ENCODE measurements at regions not wholly inside any gene's neighbourhood (a gene's known extent, or its start where the extent isn't known, plus 50 kb on each side); places are given as distances from the start of the nearest gene placed in this dataset.
A peak's percentile ranks its signal among the peaks of the same experiment; 100 is the strongest.
"Not testable (repeated sequence)": the region's sequence is repeated elsewhere in the genome, so short reads cannot be mapped to it uniquely, and the experiment has no call there.

- DNase-seq (ENCODE audit: missing footprints); ATAC-seq; intact Hi-C loops (cut with DNase I): not testable (repeated sequence)
Measured at GRCh38 chr5:118282480-118283038, 705.8 kb downstream of the DTWD2 start.

GRCh38 chr5:118279540-118280294, 708.6 kb downstream of the DTWD2 start:
- DNase-seq (ENCODE audit: missing footprints): peak; percentile 22
- intact Hi-C loops (cut with DNase I): no loop called here
- no peak for ATAC-seq

- intact Hi-C loops (cut with DNase I): no loop called here
- ATAC-seq: no peak
- DNase-seq (ENCODE audit: missing footprints): no peak
Measured at GRCh38 chr5:118270526-118270925, 717.8 kb downstream of the DTWD2 start.

GRCh38 chr5:118258223-118258622, 730.1 kb downstream of the DTWD2 start:
- ATAC-seq (peak; percentile 16), DNase-seq (ENCODE audit: missing footprints) (no peak)
- intact Hi-C loops (cut with DNase I): no loop called here

GRCh38 chr5:118257066-118257465, 731.3 kb downstream of the DTWD2 start:
- DNase-seq (ENCODE audit: missing footprints): no peak
- intact Hi-C loops (cut with DNase I): no loop called here
- ATAC-seq: no peak

GRCh38 chr5:118253225-118254061, 734.9 kb downstream of the DTWD2 start:
- intact Hi-C loops (cut with DNase I): no loop called here
- ATAC-seq (no peak), DNase-seq (ENCODE audit: missing footprints) (no peak)

GRCh38 chr5:118249386-118249785, 739.0 kb downstream of the DTWD2 start:
- DNase-seq (ENCODE audit: missing footprints) (no peak), ATAC-seq (no peak)
- intact Hi-C loops (cut with DNase I): no loop called here

- ATAC-seq (no peak), DNase-seq (ENCODE audit: missing footprints) (no peak)
- intact Hi-C loops (cut with DNase I): no loop called here
Measured at GRCh38 chr5:118247458-118247857, 740.9 kb downstream of the DTWD2 start.

GRCh38 chr5:118243613-118244012, 744.7 kb downstream of the DTWD2 start:
- ATAC-seq (no peak), DNase-seq (ENCODE audit: missing footprints) (no peak)
- intact Hi-C loops (cut with DNase I): no loop called here

GRCh38 chr5:118243068-118243467, 745.3 kb downstream of the DTWD2 start:
- DNase-seq (ENCODE audit: missing footprints) (no peak), ATAC-seq (no peak)
- intact Hi-C loops (cut with DNase I): no loop called here

GRCh38 chr5:118236108-118236849, 752.1 kb downstream of the DTWD2 start:
- ATAC-seq: no peak
- intact Hi-C loops (cut with DNase I): no loop called here
- no peak for DNase-seq (ENCODE audit: missing footprints)

- no peak for ATAC-seq
- DNase-seq (ENCODE audit: missing footprints): no peak
- intact Hi-C loops (cut with DNase I): no loop called here
Measured at GRCh38 chr5:118233606-118234005, 754.7 kb downstream of the DTWD2 start.

GRCh38 chr5:118228489-118228888, 759.9 kb downstream of the DTWD2 start:
- DNase-seq (ENCODE audit: missing footprints): no peak
- intact Hi-C loops (cut with DNase I): no loop called here
- ATAC-seq: no peak

- no peak for DNase-seq (ENCODE audit: missing footprints)
- no peak for ATAC-seq
- intact Hi-C loops (cut with DNase I): no loop called here
Measured at GRCh38 chr5:118224546-118224945, 763.8 kb downstream of the DTWD2 start.

GRCh38 chr5:118220556-118221195, 767.7 kb downstream of the DTWD2 start:
- intact Hi-C loops (cut with DNase I): no loop called here
- DNase-seq (ENCODE audit: missing footprints) (no peak), ATAC-seq (no peak)

- ATAC-seq (no peak), DNase-seq (ENCODE audit: missing footprints) (no peak)
- intact Hi-C loops (cut with DNase I): no loop called here
Measured at GRCh38 chr5:118211606-118212005, 776.7 kb downstream of the DTWD2 start.

- no peak for DNase-seq (ENCODE audit: missing footprints)
- intact Hi-C loops (cut with DNase I): no loop called here
- ATAC-seq: no peak
Measured at GRCh38 chr5:118208031-118208453, 780.3 kb downstream of the DTWD2 start.

GRCh38 chr5:118199801-118200200, 788.5 kb downstream of the DTWD2 start:
- intact Hi-C loops (cut with DNase I): no loop called here
- DNase-seq (ENCODE audit: missing footprints): no peak
- no peak for ATAC-seq

- DNase-seq (ENCODE audit: missing footprints): no peak
- intact Hi-C loops (cut with DNase I): no loop called here
- no peak for ATAC-seq
Measured at GRCh38 chr5:118196229-118196628, 792.1 kb downstream of the DTWD2 start.
